ENCODE measurements at regions not wholly inside any gene's neighbourhood (a gene's known extent, or its start where the extent isn't known, plus 50 kb on each side); places are given as distances from the start of the nearest gene placed in this dataset.

GRCh38 chr1:82116105-82116504 is 315.4 kb downstream of the ADGRL2 start:
- TF ChIP-seq, protein P1, sequence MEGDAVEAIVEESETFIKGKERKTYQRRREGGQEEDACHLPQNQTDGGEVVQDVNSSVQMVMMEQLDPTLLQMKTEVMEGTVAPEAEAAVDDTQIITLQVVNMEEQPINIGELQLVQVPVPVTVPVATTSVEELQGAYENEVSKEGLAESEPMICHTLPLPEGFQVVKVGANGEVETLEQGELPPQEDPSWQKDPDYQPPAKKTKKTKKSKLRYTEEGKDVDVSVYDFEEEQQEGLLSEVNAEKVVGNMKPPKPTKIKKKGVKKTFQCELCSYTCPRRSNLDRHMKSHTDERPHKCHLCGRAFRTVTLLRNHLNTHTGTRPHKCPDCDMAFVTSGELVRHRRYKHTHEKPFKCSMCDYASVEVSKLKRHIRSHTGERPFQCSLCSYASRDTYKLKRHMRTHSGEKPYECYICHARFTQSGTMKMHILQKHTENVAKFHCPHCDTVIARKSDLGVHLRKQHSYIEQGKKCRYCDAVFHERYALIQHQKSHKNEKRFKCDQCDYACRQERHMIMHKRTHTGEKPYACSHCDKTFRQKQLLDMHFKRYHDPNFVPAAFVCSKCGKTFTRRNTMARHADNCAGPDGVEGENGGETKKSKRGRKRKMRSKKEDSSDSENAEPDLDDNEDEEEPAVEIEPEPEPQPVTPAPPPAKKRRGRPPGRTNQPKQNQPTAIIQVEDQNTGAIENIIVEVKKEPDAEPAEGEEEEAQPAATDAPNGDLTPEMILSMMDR (IDR thresholded peaks at IDR 0.05; ENCODE audit: low read depth, low read length, poor library complexity, severe bottlenecking): no peak
- no peak for TF ChIP-seq EZH2phosphoT487 (IDR thresholded peaks at IDR 0.05; ENCODE audit: borderline replicate concordance, low read length)
